Mesodermal cell (in vitro differentiated cells): ENCODE measurements at regions not wholly inside any gene's neighbourhood (a gene's known extent, or its start where the extent isn't known, plus 50 kb on each side); places are given as distances from the start of the nearest gene placed in this dataset.

Experiments
- H3K27ac ChIP-seq: 2 replicates; pipeline ENCODE4 v1.7.0; 2013; ENCODE audit warnings: mild to moderate bottlenecking, low read depth, low read length, moderate library complexity; ENCODE audit not compliant: severe bottlenecking
- H3K36me3 ChIP-seq: 2 replicates; pipeline ENCODE4 v1.7.1; 2013; ENCODE audit warnings: mild to moderate bottlenecking, low read length, moderate library complexity; ENCODE audit not compliant: control insufficient read depth, insufficient read depth
- H3K4me1 ChIP-seq: one replicate; pipeline ENCODE4 v1.7.1; 2013; ENCODE audit warnings: mild to moderate bottlenecking, low read length; ENCODE audit not compliant: insufficient read depth, control insufficient read depth, poor library complexity, severe bottlenecking
- H3K4me3 ChIP-seq: 2 replicates; pipeline ENCODE4 v1.7.0; 2013; ENCODE audit warnings: low read length, control low read depth, mild to moderate bottlenecking; ENCODE audit not compliant: insufficient read depth, poor library complexity, severe bottlenecking; ENCODE audit errors: extremely low read depth
- H3K9me3 ChIP-seq: 2 replicates; pipeline ENCODE4 v1.7.1; 2013; ENCODE audit warnings: mild to moderate bottlenecking, low read length, moderate library complexity; ENCODE audit not compliant: control insufficient read depth
- WGBS, 2 experiments: methylation state at CpG; one replicate each; pipeline ENCODE4 v1.1.5; 2013; ENCODE audit warnings: missing lambda C conversion rate in 2 of 2; ENCODE audit not compliant: insufficient coverage in 2 of 2; 5-methylcytosine and 5-hydroxymethylcytosine counted together

DNA sequence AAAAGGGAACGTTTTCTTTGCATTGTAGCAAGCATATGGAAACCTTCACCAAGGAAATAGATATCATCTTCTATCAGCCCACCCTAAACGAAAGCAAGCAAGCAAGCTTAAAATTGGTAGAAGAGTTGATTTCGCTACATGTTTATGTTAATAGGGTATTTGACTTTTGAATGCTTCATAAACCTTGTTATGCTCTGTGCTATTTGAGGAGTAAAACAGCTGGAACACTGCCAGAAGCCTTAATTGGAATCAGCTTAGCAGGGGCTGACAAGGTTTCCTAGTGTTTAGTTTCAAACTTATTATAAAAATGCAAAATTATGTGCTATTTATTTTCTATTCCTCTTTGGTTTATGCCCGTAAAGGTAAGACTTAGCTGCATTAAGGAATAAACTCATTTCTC is 70.6 kb upstream of the LINC00305 start:
- Histone ChIP-seq H3K27ac (no peak overlapping the region), H3K9me3 (no peaks in the 10 kb centered on the region), H3K36me3 (no peaks in the 10 kb centered on the region), H3K4me1 (no peaks in the 10 kb centered on the region), H3K4me3 (no peak overlapping the region)
- 100% methylated on average over 1 to 2 of the region's 4 CpGs for WGBS, 2 experiments

DNA sequence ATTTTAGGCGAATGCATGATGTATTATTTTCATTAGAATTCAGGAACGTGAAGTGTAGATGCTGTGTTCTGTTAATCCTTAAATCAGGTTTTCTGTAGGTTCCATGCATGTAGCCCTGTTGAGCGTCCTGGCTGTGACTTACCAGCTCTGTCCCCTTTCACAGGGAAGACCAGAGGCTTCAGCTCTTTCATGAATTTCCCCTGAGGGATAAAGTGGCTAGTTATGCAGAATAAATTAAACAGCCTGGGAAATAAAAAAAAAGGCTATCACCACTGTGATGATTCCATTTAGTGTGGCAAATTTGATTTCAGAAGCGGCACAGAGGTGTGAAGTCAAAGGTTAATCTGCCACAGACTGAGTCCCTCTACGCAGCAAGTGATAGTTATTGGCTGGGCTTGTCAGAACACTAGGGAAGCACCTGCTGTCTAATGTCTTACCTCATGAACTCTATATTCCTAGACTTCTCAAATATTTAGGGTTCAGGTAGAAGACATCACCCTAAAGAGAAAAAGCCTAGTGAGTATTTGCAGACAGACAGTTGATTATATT is 61.6 kb upstream of the LINC00305 start:
- no peaks in the 10 kb centered on the region for H3K9me3 ChIP-seq
- 81 to 92% methylated on average over 2 to 5 of the region's 5 CpGs for WGBS, 2 experiments

DNA sequence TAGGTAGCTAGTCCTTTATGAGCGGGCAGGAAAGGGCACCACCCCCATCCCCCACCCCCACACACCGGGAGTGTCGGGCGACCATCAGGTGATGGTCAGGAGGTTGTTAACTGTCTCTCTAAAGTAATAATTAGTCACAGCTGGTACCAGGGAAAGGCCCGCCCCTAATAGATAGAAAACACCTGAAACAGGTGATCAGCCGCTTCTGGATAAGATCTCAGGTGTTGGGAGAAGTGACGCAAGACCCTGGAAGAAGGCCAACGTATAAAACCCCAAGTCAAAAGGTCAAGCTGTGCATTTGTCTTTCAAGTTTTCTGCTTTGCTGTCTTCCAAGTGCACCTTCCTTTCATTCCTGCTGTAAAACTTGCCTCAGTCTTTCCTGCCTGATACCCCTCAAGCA is 59.6 kb upstream of the LINC00305 start:
- Histone ChIP-seq H3K27ac (no peak overlapping the region), H3K4me3 (no peak overlapping the region), H3K9me3 (no peaks in the 10 kb centered on the region), H3K4me1 (no peaks in the 10 kb centered on the region), H3K36me3 (no peaks in the 10 kb centered on the region)
- WGBS, 2 experiments, result 89 to 93% methylated on average over 4 of the region's 8 CpGs

More for the DNA sequence above, 61.6 kb upstream of the LINC00305 start:
- H3K4me1 ChIP-seq, result no peaks in the 10 kb centered on the region
- no peak overlapping the region for H3K4me3 ChIP-seq
- H3K27ac ChIP-seq, result no peak overlapping the region
- no peaks in the 10 kb centered on the region for H3K36me3 ChIP-seq

DNA sequence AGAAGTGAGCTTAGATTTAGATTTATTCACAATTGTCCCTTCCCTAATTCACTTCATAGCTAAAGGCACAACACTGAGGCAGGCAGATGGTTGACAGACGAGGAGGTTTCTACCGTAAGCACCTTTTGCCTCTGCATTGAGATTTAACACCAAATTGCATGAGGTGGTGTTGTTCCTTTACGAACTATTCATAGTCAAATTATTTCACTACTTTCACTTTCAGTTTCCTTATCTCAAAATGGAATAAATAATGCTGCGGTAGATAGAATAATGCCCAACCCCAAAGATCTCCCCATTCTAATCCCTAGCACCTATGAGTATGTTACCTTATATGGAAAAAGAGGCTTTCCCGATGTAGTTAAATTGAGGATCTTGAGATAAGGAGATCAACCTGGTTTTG is 58.9 kb upstream of the LINC00305 start:
- no peak overlapping the region for H3K27ac ChIP-seq
- 88 to 100% methylated on average over 1 of the region's 5 CpGs for WGBS, 2 experiments
- H3K9me3 ChIP-seq, result no peaks in the 10 kb centered on the region
- H3K36me3 ChIP-seq, result no peaks in the 10 kb centered on the region
- no peaks in the 10 kb centered on the region for H3K4me1 ChIP-seq
- no peak overlapping the region for H3K4me3 ChIP-seq

DNA sequence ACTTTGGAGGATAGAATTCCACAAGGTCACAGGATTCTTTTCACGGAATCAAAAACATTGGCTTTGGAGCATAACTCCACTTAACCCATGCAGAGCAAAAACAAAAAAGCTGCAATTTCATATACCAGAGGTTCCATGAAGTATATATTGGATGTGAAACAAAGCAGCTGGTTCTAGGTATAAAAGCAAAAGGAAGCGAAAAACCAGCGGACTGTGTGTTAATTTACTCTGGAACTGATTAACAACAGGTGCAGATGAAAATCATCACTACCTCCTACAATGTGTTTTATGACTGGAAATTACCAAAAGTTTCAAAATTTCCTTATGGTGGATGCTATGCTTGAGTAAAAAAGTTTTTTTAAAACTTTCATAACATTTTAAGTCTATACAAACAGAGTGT is 54.4 kb upstream of the LINC00305 start:
- H3K27ac ChIP-seq, result no peak overlapping the region
- no peaks in the 10 kb centered on the region for H3K9me3 ChIP-seq
- no peaks in the 10 kb centered on the region for H3K36me3 ChIP-seq
- WGBS, 2 experiments, result 86% methylated on average over 1 of the region's 3 CpGs; no CpG with 5 or more reads in 1 of the 2 experiments
- H3K4me1 ChIP-seq, result no peaks in the 10 kb centered on the region
- H3K4me3 ChIP-seq, result no peak overlapping the region

DNA sequence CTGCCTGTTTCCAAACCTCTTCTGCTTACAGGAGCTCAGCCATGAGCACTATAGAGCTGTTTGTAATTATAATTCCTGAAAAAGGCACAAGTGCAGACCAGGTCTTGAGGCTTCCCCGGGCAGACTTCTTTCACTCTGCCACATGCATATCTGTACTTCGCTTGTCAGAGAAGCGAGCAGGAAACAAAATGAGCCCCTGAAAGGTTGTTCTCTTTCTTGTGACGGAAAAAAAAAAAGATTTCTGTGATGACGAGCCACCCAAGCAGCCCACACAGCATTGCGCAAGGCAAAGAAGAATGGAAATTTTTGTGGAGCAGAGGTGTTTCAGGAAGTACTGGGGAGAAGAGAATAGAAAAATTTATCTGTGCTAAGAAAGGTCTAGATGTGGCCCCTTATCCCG is 54.0 kb upstream of the LINC00305 start:
- H3K27ac ChIP-seq, result no peak overlapping the region
- no peaks in the 10 kb centered on the region for H3K36me3 ChIP-seq
- H3K4me1 ChIP-seq, result no peaks in the 10 kb centered on the region
- H3K4me3 ChIP-seq, result no peak overlapping the region
- WGBS, 2 experiments, result 89% methylated on average over 3 to 5 of the region's 7 CpGs
- H3K9me3 ChIP-seq, result no peaks in the 10 kb centered on the region

DNA sequence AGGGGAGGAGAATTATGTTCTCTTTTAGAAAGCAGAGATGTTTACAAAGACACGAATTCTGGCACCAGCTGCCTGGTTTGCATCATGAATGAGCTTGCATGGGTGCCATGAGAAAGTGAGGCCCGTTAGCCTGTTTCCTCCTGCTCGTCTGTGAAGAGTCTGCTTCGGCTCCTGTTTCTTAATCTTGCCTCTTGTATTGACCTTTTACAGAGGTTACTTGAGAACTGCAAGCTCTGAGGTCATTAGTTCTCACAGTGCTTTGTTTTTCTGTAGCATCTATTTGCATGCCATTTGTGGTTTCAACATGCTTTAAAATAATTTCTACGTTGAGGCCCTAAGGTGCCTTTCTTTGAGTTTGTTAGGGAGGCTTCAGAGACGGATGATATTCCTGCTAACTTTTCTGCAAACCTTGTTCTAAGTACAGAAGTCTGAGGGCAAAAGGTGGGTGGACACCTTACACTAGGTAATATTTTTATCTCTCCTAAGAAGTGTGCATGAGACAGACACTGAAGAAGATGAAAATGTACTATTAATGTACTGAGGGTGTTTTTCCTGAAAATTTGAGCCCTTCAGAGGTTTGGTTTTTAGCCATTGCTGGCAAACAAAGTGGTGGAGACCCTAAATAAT is 53.4 kb upstream of the LINC00305 start:
- Histone ChIP-seq H3K4me1 (no peaks in the 10 kb centered on the region), H3K9me3 (no peaks in the 10 kb centered on the region), H3K4me3 (no peak overlapping the region), H3K27ac (no peak overlapping the region), H3K36me3 (no peaks in the 10 kb centered on the region)
- 75 to 78% methylated on average over 4 to 6 of the region's 6 CpGs for WGBS, 2 experiments

DNA sequence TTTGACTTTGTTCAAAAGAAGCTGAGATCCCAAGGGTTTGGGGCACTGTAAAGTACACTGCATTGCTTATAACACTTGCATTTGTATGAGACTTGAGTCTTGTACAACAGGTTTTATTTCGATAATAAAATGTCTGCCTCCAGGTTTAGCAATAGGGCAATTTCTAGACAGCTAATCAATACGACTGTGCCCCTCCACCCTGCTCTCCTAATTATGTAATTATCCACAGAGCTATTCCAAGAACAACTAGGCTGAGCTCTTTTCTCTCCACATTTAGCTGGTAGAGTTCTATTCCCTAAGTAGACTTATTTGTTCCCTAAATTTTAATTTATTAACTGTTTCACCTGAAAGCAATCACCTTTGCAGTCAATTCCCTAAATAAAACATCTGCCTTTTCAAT is 52.9 kb upstream of the LINC00305 start:
- Histone ChIP-seq H3K9me3 (no peaks in the 10 kb centered on the region), H3K4me3 (no peak overlapping the region), H3K4me1 (no peaks in the 10 kb centered on the region), H3K36me3 (no peaks in the 10 kb centered on the region), H3K27ac (no peak overlapping the region)
- WGBS, 2 experiments, result 71 to 86% methylated on average over 1 of the region's 2 CpGs

DNA sequence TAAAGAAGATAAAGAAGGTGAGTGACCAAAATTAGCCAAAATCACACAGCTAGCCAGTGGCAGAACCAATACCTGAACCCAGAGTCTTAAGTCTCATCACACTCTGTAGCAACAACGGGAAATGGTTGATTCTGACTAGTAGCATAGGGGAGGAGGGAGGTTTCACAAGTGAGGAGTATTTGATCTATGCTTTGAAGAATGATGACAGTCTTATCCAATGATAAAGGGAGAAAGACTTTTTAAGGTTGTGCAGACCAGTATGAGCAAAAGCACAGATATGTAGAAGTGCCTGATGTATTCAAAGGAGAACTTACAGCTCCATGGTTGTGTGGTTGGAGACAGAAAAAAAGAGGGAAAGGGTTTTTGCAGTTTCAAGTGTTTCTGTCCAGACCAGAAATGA is 50.7 kb upstream of the LINC00305 start:
- no peaks in the 10 kb centered on the region for H3K4me1 ChIP-seq
- H3K27ac ChIP-seq, result no peak overlapping the region
- no peak overlapping the region for H3K4me3 ChIP-seq
- no peaks in the 10 kb centered on the region for H3K36me3 ChIP-seq
- 100% methylated on average over 1 of the region's 1 CpG; no CpG with 5 or more reads in 1 of the 2 experiments for WGBS, 2 experiments
- no peaks in the 10 kb centered on the region for H3K9me3 ChIP-seq
